IPS-NIHi7 (cell line): ENCODE measurements at regions not wholly inside any gene's neighbourhood (a gene's known extent, or its start where the extent isn't known, plus 50 kb on each side); places are given as distances from the start of the nearest gene placed in this dataset.

ENCODE experiments used
- DNase-seq: peaks from one replicate; pipeline ENCODE4 v3.0.0; 2012; ENCODE audit warnings: mixed read lengths; ENCODE audit errors: extremely low spot score

DNA sequence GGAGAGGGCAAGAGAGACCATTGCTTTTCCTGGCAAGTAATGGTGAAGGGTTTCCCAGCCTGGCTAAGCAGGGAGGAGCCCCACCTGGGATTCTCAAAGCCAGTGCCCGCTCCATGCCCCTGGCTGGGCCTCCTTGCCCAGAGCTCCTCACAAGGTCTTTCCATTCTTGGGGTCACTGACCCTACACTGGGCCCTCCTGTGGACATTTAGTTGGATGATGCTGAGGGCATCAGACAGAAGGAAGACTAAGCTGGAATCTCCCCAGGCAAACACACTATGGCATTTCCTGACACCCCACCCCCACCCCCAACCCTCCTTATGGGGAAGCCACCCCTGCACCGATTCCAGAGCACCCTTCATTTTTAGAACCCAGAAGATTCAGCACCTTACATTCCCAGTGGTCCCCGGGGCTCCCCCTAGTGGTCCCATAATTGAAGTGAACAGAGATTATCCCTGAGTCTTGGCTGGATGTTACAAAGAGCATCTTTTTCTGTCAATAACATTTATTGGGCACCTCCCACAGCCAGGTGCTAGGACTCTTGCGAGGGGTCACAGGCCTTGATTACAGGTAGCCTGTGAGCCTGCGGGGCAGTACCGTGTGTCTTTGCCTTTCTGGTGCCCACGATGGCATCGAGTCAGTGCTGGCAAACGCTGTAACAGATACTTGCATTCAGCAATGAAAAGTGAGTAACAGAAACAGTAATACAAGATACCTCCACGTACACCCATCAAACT lies 548.5 kb downstream of the BUD13 start:
- DNase-seq: peak; percentile 65

DNA sequence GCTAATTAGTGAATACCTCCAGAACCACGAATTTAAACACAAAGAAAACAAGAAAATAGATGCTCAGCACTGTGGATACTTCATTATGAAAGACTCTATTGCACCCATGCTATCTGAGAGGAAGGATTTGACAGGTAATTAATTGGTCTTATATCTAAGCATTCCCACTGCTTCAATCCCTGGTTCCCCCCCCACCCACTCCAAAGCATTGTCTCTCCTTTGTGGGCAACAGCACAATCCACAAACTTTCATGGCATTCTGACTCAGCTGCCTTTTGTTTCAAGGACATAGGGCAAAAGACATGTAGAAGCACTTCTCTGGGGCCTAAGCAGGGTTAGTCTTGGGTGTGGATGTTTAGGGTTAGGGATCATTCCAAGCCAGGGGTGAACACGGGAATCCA lies 551.4 kb downstream of the BUD13 start:
- DNase-seq: no peak

DNA sequence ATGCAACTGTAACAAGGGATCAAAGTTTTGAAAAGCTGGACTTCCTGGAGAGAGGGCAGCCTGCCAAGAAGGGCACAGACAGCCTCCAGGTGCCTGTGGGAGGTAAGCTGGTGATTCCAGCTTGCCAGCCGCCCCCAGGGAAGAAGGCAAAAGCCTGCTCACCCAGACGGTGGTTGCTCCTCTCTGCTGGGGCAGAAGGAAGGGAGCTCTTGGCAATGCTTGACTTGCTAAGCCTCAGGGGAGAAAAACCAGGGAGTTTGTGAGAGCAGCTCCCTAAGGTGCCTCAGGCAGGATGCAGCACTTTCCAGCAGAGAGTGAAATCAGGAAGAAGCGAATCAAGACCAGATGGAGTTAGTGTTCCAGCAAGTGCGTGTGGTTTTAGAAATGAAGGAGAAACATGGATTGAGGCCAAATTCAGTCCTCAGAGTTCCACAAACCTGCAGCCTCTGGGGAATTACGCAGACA lies 553.6 kb downstream of the BUD13 start:
- DNase-seq: no peak

- DNase-seq: no peak
Observed at GRCh38 chr11:116217441-116217840, 555.3 kb downstream of the BUD13 start.

DNA sequence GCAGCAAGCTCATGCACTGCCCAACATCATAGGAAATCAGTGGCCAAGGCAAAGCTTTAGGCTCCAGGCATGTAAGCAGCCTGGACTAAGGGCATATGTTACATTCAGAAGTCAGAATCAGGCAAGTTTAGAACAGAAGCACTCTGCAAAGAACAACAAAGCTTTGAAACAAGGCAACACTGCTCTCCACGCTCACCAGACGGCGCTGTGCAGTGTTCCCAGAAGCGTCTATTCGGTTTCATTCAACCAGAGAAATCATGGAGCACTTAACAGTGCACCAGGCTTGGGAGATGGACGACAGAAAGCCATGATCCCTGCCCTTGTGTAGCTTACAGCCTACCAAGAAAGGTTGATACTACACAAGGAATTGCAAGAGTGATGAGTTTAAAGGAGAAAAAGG lies 555.8 kb downstream of the BUD13 start:
- DNase-seq: peak; percentile 67

DNA sequence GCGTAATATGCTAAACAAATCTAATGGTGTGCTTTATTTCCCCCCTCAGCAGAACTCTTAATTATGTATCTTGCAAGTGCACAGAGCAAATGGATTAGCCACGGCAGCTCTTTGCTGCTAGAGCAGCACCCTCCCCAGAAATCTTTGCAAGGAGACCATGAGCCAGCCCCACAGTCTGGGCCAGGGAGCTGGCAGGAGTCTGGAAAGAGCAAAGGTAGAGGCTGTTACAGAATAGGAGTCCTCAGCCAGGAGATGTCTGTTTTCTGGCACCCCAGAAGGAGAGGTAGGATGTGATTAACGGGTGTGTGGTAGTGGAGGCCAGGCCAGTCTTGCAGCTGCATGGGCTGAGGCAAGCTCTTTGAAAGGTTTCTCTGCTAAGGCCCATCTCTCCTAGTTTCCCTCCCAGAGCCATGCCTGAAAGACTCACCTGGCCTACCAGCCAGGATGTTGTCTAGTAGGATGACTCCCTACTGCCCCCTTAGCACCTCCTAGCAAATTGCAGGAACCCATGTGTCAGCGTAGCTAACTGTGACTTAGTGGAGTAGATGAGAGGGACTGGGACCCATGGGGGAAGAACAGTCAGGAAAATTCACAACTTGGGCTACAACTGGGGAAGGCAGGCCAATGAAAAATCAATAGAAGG lies 557.2 kb downstream of the BUD13 start:
- DNase-seq: peak; percentile 72

GRCh38 chr11:116211147-116211546 lies 561.6 kb downstream of the BUD13 start:
- DNase-seq: no peak

GRCh38 chr11:116210663-116211062 lies 562.1 kb downstream of the BUD13 start:
- no peak for DNase-seq

DNA sequence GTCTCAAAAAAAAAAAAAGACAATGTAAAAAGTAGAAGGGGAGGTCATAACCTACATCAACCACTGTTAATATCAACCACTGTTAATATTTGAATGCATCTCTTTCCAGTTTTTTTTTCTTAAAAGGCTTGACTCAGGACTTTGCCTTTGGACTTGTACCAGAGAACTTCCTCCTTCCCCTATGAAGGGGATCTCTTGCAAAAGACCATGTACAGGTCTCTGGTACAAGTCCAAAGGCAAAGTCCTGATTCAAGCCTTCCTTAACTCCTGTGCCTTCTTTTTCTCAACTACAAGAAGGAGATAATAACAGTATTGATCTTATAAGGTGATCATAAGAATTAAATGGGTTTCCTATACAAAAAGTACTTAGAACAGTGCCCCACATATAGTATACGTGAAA lies 563.5 kb downstream of the BUD13 start:
- DNase-seq: no peak

- no peak for DNase-seq
Observed at GRCh38 chr11:116207421-116208141, 565.2 kb downstream of the BUD13 start.

GRCh38 chr11:116207019-116207418 lies 565.8 kb downstream of the BUD13 start:
- no peak for DNase-seq

GRCh38 chr11:116202922-116203321 lies 569.9 kb downstream of the BUD13 start:
- no peak for DNase-seq

- no peak for DNase-seq
Observed at GRCh38 chr11:116200564-116200963, 572.2 kb downstream of the BUD13 start.

DNA sequence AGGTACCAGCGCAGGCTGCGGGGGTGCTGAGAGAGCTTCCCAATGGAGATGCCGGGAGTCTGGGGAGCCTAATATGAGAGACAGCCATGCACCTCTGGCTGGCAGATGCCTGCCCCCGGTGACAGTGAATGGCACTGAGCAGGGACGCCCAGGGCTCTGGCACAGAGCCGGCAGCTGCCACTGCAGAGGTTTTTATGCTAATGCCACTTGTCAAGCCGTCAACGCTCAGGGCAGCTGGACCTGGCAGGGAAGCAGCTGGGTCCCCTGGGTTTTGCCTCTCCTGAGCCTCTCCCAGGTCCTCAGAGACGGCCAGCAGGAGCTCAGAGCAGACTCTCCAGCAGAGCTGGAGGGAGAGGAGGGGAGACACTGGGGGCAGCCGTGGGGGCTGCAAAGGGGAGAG lies 573.6 kb downstream of the BUD13 start:
- no peak for DNase-seq

DNA sequence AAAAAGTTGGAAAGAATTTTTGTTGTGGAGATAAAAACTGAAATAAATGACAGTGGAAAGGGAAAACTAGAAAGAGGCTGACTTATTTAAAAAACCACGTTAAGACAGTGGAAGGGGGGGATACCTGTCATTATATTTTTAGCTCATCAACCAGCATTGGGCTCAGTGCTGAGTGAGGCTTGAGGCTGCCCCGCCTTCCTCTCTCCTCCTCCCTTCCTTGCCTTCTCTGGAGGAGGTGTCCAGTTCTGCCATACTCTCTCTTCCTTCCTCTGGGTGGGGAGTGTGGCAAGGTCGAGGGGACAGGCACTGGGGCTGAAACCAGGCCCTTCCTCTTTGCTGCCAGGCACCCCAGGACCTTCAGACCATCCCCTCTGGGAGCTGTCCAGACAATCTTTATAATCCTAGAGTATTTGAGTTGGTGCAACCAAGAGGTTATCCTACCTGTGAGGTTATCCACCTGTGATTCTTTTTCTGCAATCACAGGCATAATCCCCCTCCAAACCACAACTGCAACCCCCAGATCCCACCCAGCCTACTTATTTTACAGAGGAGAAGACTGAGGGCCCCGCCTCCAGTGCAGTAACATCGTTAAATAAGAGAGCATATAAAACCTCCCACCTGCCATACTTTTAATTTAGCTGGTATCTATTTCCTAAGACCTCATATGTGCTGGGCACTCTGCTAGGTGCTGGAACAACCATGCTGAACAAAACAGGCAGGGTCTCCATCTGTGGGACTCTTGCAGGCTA lies 578.5 kb downstream of the BUD13 start:
- DNase-seq: peak; percentile 34

DNA sequence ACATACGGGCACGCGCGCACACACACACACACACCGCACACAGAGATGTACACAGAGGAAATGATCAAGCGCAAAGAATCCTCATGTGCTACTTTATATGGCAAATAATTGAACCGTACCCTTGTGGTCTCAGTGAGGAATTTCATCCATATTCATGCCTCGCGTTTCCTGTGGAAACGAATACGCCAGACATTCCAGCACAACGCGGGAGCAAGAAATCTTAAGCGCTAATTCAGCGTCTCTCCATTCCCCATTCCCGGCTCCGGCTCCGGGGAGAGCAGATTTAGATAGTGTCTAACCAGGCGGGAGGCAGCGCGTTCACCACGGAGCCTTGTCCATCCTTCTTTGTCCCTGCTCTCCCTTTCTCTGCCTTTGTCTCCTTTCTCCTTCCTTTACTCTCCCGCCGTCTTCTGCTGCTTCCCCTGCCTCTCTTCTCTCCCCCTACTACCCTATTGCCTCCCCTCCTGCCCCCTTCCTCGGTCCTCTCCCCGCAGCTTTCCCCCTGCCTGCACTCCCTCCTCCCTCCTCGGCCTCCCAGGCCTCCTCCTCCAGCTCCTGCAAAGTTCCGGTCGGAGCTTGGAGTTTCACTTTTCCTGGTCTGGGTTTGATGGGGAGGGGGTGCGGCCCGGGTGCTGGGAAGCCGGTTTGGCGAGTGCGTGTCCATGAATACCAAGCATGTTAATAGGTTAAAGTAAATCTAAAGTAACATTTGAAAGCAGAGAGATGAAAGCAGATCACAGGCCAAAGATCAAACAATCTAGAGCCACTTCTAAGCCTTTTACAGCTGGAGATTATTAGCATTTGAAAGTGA lies 579.3 kb downstream of the BUD13 start:
- peak; percentile 75 for DNase-seq

- peak; percentile 37 for DNase-seq
Observed at GRCh38 chr11:116192509-116193210, 580.1 kb downstream of the BUD13 start.

DNA sequence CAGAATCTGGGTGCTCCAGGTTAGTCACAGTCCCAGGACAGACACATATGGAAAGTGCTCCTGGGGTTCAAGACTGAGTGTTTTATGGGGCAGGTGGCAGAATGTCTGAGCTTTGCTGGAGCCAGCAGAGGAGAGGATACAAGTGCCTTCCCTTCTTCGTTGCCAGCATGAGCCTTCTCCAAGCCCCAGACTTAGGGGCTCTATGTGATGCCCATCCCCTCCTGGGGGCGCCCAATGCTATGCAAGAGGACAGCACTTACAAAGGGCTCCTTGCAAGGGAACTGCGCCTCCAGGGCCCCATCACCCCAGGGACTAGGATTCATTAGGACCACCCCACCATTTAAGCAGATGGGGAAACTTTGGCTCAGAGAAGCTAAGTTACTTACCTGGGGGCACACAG lies 581.9 kb downstream of the BUD13 start:
- DNase-seq: no peak

- DNase-seq: peak; percentile 57
Observed at GRCh38 chr11:116189408-116190170, 583.2 kb downstream of the BUD13 start.

DNA sequence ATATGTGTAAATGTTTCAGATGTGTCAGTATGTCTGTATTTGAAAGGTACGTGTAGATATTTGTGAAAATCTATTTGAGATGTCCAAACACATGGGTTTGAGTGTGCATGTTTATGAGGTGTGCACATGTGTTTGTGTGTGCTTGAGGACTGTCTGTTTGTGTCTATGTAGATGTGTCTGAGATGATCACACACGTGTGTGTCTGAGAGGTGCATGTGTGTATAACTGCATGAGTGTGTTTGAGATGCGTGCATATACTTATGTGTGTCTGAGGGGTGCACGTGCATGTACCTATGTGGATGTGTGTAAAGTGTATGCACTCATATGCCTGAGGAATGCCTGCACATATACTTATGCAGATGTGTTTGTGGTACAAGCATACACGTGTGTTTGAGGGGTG lies 584.4 kb downstream of the BUD13 start:
- DNase-seq: no peak
